ENCODE measurements at regions not wholly inside any gene's neighbourhood (a gene's known extent, or its start where the extent isn't known, plus 50 kb on each side); places are given as distances from the start of the nearest gene placed in this dataset.

DNA sequence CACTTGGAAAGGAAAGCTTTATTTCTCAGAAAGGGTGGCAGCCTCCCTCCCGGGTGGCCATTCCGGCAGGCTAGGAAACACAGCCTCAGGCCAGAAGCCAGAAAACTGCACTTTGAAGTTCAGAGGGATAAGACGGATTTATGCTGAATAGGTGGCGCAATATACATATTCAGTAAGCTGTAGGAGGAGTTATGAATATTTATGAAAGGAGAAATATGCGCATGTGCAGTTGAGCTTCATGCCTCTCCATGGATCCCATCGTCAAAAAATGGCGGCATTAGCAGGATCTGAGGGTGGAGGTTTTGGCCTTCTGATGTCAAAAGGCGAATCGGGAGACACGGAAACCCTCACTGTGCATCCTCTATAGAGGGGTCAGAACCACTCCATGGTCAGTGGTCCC lies 82.3 kb downstream of the KATNIP start:
- 95 to 96% methylated on average over 7 to 9 of the region's 10 CpGs for WGBS, 2 donors (ENCODE audit: low coverage in 1 of 2)
- TF ChIP-seq, protein P1, sequence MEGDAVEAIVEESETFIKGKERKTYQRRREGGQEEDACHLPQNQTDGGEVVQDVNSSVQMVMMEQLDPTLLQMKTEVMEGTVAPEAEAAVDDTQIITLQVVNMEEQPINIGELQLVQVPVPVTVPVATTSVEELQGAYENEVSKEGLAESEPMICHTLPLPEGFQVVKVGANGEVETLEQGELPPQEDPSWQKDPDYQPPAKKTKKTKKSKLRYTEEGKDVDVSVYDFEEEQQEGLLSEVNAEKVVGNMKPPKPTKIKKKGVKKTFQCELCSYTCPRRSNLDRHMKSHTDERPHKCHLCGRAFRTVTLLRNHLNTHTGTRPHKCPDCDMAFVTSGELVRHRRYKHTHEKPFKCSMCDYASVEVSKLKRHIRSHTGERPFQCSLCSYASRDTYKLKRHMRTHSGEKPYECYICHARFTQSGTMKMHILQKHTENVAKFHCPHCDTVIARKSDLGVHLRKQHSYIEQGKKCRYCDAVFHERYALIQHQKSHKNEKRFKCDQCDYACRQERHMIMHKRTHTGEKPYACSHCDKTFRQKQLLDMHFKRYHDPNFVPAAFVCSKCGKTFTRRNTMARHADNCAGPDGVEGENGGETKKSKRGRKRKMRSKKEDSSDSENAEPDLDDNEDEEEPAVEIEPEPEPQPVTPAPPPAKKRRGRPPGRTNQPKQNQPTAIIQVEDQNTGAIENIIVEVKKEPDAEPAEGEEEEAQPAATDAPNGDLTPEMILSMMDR (IDR thresholded peaks at IDR 0.05) = no peak
- TF ChIP-seq POLR2AphosphoS5 (IDR thresholded peaks at IDR 0.05) (no peak), POLR2A (IDR thresholded peaks at IDR 0.05) (no peak), EP300 (IDR thresholded peaks at IDR 0.05) (no peak)
- no peak for ATAC-seq
- H3K27me3 ChIP-seq = no peaks in the 10 kb centered on the region
- H3K27ac ChIP-seq = no peak overlapping the region
- H3K9me3 ChIP-seq = no peaks in the 10 kb centered on the region
- H3K4me3 ChIP-seq = no peak overlapping the region
- peaks cover 0 to 52% of the 10 kb centered on the region in 2 donors for H3K36me3 ChIP-seq
- no peaks in the 10 kb centered on the region for H3K4me1 ChIP-seq

DNA sequence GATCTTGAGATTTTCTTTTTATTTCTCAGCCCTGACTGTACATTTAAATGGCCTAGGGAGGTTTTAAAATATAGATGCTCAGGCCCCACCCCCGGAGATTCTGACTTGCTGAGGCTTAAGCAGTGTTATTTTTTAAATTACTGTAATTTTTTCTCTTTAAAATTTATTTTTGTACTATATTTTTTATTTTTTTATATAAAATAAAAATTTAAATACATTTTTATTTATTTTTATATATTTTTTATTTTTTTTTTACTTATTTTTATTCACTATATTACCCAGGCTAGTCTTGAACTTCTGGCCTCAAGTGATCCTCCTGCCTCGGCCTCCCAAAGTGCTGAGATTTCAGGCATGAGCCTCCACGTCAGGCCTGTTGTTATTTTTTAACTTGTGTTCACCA lies 83.3 kb downstream of the KATNIP start:
- H3K4me3 ChIP-seq = no peak overlapping the region
- no peak for ATAC-seq
- peaks cover 0 to 60% of the 10 kb centered on the region in 2 donors for H3K36me3 ChIP-seq
- 100% methylated on average over 1 to 3 of the region's 3 CpGs for WGBS, 2 donors (ENCODE audit: low coverage in 1 of 2)
- no peak overlapping the region for H3K27ac ChIP-seq
- TF ChIP-seq POLR2AphosphoS5 (IDR thresholded peaks at IDR 0.05) = no peak
- TF ChIP-seq, protein P1 (IDR thresholded peaks at IDR 0.05) = no peak
- no peak for TF ChIP-seq EP300 (IDR thresholded peaks at IDR 0.05)
- no peak for TF ChIP-seq POLR2A (IDR thresholded peaks at IDR 0.05)
- H3K4me1 ChIP-seq = no peaks in the 10 kb centered on the region
- no peaks in the 10 kb centered on the region for H3K27me3 ChIP-seq
- H3K9me3 ChIP-seq = no peaks in the 10 kb centered on the region

DNA sequence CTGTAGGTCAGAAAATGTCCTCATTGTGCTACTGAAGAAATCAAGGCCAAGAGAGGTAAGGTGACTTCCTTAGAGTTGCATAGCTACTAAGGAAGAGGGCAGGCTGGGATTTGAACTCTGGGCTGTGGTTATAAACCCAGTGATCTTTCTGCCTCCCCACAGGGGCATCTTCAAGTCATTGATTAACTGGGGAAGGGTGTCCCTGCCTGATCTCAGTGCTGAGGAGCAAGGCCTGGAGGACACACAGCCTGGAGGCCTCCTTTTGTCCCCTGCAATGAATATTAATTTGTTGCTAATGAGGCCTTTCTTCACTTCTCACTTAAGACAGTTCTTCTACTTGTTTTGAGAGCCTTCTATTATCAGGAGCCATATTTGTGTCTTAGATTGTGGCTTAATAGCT lies 83.8 kb downstream of the KATNIP start:
- no peak for ATAC-seq
- Histone ChIP-seq H3K27ac (no peak overlapping the region), H3K9me3 (no peaks in the 10 kb centered on the region), H3K4me3 (no peak overlapping the region), H3K27me3 (no peaks in the 10 kb centered on the region), H3K4me1 (no peaks in the 10 kb centered on the region), H3K36me3 (peaks cover 0 to 63% of the 10 kb centered on the region in 2 donors)
- no peak for TF ChIP-seq POLR2A (IDR thresholded peaks at IDR 0.05)
- TF ChIP-seq, protein P1 (IDR thresholded peaks at IDR 0.05) = no peak
- TF ChIP-seq EP300 (IDR thresholded peaks at IDR 0.05) = no peak

DNA sequence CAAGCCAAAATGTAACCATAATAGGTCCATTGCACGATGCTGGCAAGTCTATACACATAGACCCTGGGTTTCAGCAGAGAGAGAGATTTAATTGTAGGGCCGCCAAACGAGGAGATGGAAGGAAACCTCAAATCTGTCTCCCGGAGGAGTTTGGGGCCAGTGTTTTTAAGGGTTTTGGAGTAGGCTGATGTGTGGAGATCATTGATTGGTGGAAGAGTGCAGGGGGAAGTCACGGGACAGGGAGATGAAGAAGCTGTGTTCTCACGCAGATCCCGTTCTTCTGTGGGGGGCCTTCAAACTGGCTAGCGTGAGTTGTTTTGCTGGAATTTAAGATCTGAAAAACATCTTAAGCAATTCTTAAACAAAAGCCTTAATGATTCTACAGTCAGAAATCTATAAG lies 84.8 kb downstream of the KATNIP start:
- H3K9me3 ChIP-seq = no peaks in the 10 kb centered on the region
- no peak for TF ChIP-seq EP300 (IDR thresholded peaks at IDR 0.05)
- TF ChIP-seq, protein P1 (IDR thresholded peaks at IDR 0.05) = no peak
- no peak for TF ChIP-seq POLR2AphosphoS5 (IDR thresholded peaks at IDR 0.05)
- TF ChIP-seq POLR2A (IDR thresholded peaks at IDR 0.05) = no peak
- H3K4me1 ChIP-seq = no peaks in the 10 kb centered on the region
- H3K4me3 ChIP-seq = no peak overlapping the region
- peaks cover 0 to 66% of the 10 kb centered on the region in 2 donors for H3K36me3 ChIP-seq
- no peak overlapping the region for H3K27ac ChIP-seq
- H3K27me3 ChIP-seq = no peaks in the 10 kb centered on the region
- ATAC-seq = no peak
- 86 to 89% methylated on average over 5 of the region's 8 CpGs for WGBS, 2 donors (ENCODE audit: low coverage in 1 of 2)

DNA sequence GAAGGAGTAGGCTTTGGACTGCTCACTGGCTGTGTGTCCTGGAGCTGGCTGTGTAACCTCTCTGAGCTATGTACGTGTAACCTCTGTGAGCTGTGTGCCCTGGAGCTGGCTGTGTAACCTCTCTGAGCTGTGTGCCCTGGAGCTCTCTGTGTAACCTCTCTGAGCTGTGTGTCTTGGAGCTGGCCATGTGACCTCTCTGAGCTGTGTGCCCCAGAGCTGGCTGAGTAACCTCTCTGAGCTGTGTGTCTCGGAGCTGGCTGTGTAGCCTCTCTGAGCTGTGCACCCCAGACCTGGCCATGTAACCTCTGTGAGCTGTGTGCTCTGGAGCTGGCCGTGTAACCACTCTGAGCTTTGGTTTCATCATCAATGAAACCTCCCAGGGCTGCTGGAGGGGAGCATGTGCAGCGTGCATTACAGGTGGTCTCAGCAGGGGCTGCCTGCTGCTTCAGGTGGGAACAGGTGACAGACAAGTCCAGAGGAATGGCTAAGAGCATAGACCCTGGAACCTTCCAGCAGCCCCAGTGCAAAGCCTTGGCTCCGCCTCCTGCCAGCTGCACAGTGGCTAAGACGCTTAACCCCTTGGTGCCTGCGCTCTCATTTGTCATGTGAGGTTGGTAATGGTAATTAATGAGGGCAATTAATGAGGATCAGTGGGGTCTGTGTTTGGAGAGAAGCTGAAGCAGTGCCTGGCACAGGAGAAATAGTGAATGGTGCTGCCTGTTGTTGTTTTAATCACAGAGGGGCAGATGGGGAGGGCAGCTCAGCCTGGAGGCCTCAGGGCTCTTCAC lies 86.7 kb downstream of the KATNIP start:
- peaks cover 0 to 55% of the 10 kb centered on the region in 2 donors for H3K36me3 ChIP-seq
- no peak for ATAC-seq
- TF ChIP-seq, protein P1 (IDR thresholded peaks at IDR 0.05) = no peak
- TF ChIP-seq POLR2AphosphoS5 (IDR thresholded peaks at IDR 0.05) = no peak
- TF ChIP-seq EP300 (IDR thresholded peaks at IDR 0.05) = no peak
- TF ChIP-seq POLR2A (IDR thresholded peaks at IDR 0.05) = no peak
- WGBS, 2 donors (ENCODE audit: low coverage in 1 of 2) = 80% methylated on average over 2 of the region's 7 CpGs; no CpG with 5 or more reads in 1 of the 2 donors
- no peaks in the 10 kb centered on the region for H3K4me1 ChIP-seq
- no peaks in the 10 kb centered on the region for H3K9me3 ChIP-seq
- H3K27me3 ChIP-seq = no peaks in the 10 kb centered on the region
- no peak overlapping the region for H3K4me3 ChIP-seq
- no peak overlapping the region for H3K27ac ChIP-seq
